HUDEP-2 (cell line): ENCODE measurements at regions not wholly inside any gene's neighbourhood (a gene's known extent, or its start where the extent isn't known, plus 50 kb on each side); places are given as distances from the start of the nearest gene placed in this dataset.
A peak's percentile ranks its signal among the peaks of the same experiment; 100 is the strongest.
"Not testable (repeated sequence)": the region's sequence is repeated elsewhere in the genome, so short reads cannot be mapped to it uniquely, and the experiment has no call there.

ENCODE experiments used
- DNase-seq, 76 experiments: peaks; one replicate each; lab custom pipeline; 2025; ENCODE audit not compliant: unreplicated experiment in 76 of 76; lab: John Stamatoyannopoulos, UW

- DNase-seq, result no peak
Observed at GRCh38 chr6:169974663-169975062, 223.2 kb downstream of the ERMARD start.

DNA sequence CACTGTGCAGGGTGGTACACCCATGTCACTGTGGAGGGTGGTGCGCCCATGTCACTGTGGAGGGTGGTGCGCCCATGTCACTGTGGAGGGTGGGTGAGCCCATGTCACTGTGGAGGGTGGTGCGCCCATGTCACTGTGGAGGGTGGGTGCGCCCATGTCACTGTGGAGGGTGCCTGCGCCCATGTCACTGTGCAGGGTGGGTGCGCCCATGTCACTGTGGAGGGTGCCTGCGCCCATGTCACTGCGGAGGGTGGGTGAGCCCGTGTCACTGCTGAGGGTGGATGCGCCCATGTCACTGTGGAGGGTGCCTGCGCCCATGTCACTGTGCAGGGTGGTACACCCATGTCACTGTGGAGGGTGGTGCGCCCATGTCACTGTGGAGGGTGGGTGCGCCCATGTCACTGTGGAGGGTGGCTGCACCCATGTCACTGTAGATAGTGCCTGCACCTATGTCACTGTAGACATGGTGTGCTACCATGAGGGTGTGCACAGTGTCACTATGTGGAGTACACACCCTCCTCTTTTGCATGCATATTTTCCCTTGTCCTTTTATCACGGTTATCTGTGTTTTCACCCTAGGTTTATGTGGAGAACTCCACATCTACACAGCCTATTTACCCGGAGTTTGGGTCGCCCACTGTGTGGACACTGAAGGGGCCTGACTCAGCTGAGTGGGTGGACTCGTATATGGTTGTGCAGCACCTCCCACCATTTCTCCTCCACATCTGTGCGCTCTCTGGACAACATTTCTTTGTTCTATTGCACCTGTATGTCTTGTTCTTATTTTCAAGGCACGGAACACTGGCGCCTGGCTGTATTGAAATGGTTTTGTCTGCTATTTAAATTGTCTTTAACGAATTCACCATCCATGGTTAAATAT lies 222.4 kb downstream of the ERMARD start:
- DNase-seq, result not testable (repeated sequence)

GRCh38 chr6:169972736-169973135 lies 221.3 kb downstream of the ERMARD start:
- no peak for DNase-seq

- DNase-seq, result no peak
Observed at GRCh38 chr6:169972101-169972651, 220.8 kb downstream of the ERMARD start.

DNA sequence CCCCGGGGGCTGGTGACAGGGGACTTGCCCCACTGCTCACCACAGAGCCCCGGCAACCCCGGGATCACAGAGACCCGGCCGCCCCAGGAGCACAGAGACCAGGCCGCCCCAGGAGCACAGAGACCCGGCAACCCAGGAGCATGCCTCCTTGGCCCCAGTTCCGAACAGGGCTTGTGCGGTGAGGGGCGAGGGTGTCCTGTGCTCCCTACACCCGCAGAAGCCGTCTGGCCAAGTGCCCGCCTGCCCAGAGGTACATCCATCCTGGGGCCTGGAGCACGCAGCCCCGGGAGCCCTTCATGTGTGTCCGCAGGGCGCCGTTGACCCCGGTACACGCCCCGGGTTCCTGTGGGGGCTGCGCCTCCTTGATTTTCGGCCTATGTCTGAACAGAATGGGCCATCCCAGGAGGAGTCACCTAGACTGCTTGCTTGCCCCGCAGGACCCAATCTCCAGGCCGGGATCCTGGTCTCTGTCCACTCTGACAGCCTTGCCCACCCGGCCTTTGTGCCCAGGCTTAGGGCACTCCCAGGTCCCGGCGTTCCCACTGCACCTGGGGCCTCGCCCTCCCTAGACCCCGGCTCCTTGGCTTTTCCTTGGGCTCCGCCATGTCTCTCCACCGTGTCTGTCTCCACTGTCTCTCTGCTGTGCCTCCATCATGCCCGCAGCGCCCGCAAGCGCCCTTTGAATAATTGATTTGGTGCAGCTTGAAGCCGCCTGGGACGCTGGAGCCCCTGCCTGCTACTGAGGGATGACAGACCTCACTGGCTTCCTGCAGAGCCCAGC lies 219.8 kb downstream of the ERMARD start:
- no peak for DNase-seq

GRCh38 chr6:169970306-169970988 lies 219.0 kb downstream of the ERMARD start:
- DNase-seq, result no peak

DNA sequence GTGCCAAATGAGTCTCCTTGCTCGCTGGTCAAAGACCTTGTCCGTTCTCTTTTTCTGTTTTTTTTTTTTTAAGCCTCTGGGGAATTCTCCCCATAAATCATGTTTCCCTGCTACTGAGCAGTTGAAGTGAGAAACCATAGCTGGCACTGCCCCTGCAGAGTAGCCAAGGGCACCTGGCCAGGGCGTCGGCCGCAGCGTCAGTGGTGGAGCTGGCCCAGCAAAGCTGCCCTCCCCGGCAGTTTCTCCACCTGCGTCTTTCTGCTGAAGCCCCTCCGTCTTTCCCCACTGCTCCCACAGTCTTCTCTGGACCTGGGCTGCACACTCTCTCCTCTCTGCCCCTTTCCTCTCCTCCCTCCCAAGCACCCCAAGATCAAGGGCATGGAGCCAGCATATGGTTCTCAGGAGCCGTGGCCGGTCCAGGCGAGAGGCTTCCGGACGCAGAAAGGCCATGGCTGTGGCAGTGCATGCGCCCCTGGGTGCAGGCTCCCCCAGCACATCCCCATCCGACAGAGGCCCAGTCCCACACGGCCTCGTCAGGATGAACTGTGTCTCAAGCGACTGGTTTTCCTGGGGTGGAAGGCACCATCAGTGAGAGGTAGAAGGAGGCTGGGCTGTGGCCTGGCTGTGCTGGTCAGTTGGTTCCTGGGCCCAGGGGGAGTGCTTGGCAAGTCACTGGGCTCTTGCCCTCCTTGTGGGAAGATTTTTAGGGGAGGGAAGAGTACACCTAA lies 218.1 kb downstream of the ERMARD start:
- no peak for DNase-seq

GRCh38 chr6:169968541-169969270 lies 217.3 kb downstream of the ERMARD start:
- DNase-seq, result no peak

GRCh38 chr6:169967687-169968086 lies 216.3 kb downstream of the ERMARD start:
- DNase-seq, result no peak

- no peak for DNase-seq
Observed at GRCh38 chr6:169966312-169967181, 215.1 kb downstream of the ERMARD start.

DNA sequence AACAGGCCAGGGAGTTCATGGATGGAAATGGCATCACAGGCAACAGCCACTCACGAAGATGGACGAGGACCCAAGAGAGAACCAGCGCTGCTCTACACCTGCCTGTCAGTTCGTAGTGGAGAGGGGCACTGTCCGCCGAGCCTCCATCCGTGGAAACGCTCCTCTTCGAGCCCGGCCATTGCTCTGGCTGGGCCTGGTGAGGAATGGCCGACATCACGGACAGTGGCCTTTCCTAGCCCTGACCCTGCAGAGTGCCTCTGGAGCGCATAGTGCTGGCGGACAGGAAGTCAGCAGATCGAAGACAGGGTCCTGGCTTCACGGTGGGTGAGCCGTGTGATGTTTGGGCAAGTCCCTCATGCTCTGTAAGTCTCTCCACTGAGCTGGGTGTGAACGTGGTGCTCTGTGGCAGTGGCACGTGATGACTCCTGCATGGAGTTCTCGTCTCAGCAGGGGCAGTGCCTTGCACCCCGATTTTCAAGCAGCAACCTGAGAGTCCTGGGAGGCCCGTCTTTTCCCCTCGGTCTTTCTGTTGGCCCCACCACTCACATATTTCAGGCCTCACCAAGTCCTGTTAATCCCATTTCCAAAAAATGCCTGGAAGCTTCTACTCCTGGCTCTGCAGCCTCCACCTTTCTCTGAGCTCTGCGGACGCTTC lies 214.4 kb downstream of the ERMARD start:
- no peak for DNase-seq

- no peak for DNase-seq
Observed at GRCh38 chr6:169965239-169965638, 213.8 kb downstream of the ERMARD start.

- DNase-seq, result peak in 51 of 76 experiments; percentile 7 to 76 (median 42)
Observed at GRCh38 chr6:169964486-169965180, 213.2 kb downstream of the ERMARD start.

GRCh38 chr6:169963581-169964297 lies 212.3 kb downstream of the ERMARD start:
- DNase-seq, result no peak

GRCh38 chr6:169962604-169963469 lies 211.4 kb downstream of the ERMARD start:
- DNase-seq, result no peak
